ENCODE measurements at regions not wholly inside any gene's neighbourhood (a gene's known extent, or its start where the extent isn't known, plus 50 kb on each side); places are given as distances from the start of the nearest gene placed in this dataset.
"Not testable (repeated sequence)": the region's sequence is repeated elsewhere in the genome, so short reads cannot be mapped to it uniquely, and the experiment has no call there.

- POLR2A ChIA-PET; DNase-seq; H3K36me3 Mint-ChIP-seq (ENCODE audit: low read depth); H3K27ac Mint-ChIP-seq; H3K9me3 Mint-ChIP-seq; H3K4me1 Mint-ChIP-seq; H3K27me3 Mint-ChIP-seq; H3K4me3 Mint-ChIP-seq: not testable (repeated sequence)
- CTCF ChIA-PET: interaction anchor here (1.2 kb wide), 1 partner anchor 193 kb away, joined by 3 read pairs; no protein-coding TSS in a partner anchor
Measured at GRCh38 chr9:16066201-16066600, 513.4 kb downstream of the CCDC171 start.

- no peak for DNase-seq
- Mint-ChIP-seq H3K4me3 (no peak overlapping the region), H3K27ac (no peak overlapping the region), H3K9me3 (peaks cover 10% of the 10 kb centered on the region), H3K27me3 (no peaks in the 10 kb centered on the region), H3K36me3 (ENCODE audit: low read depth) (no peaks in the 10 kb centered on the region), H3K4me1 (no peaks in the 10 kb centered on the region)
- ChIA-PET CTCF (no interaction called here), POLR2A (no interaction called here)
Measured at GRCh38 chr9:16068476-16068875, 515.6 kb downstream of the CCDC171 start.

- no peaks in the 10 kb centered on the region for H3K36me3 Mint-ChIP-seq (ENCODE audit: low read depth)
- H3K4me1 Mint-ChIP-seq: no peaks in the 10 kb centered on the region
- H3K9me3 Mint-ChIP-seq: peaks cover 10% of the 10 kb centered on the region
- no peak overlapping the region for H3K4me3 Mint-ChIP-seq
- H3K27ac Mint-ChIP-seq: no peak overlapping the region
- POLR2A ChIA-PET: no interaction called here
- H3K27me3 Mint-ChIP-seq: no peaks in the 10 kb centered on the region
- no peak for DNase-seq
- CTCF ChIA-PET: no interaction called here
Measured at GRCh38 chr9:16069249-16069648, 516.4 kb downstream of the CCDC171 start.

GRCh38 chr9:16069671-16070454, 517.0 kb downstream of the CCDC171 start:
- DNase-seq: no peak
- H3K27ac Mint-ChIP-seq: no peak overlapping the region
- ChIA-PET CTCF (no interaction called here), POLR2A (no interaction called here)
- no peaks in the 10 kb centered on the region for H3K27me3 Mint-ChIP-seq
- no peak overlapping the region for H3K4me3 Mint-ChIP-seq
- no peaks in the 10 kb centered on the region for H3K4me1 Mint-ChIP-seq
- H3K36me3 Mint-ChIP-seq (ENCODE audit: low read depth): no peaks in the 10 kb centered on the region
- H3K9me3 Mint-ChIP-seq: peaks cover 10% of the 10 kb centered on the region

- no peaks in the 10 kb centered on the region for H3K36me3 Mint-ChIP-seq (ENCODE audit: low read depth)
- no peak overlapping the region for H3K27ac Mint-ChIP-seq
- H3K4me3 Mint-ChIP-seq: no peak overlapping the region
- H3K9me3 Mint-ChIP-seq: peaks cover 10% of the 10 kb centered on the region
- no peak for DNase-seq
- H3K27me3 Mint-ChIP-seq: no peaks in the 10 kb centered on the region
- CTCF ChIA-PET: no interaction called here
- no peaks in the 10 kb centered on the region for H3K4me1 Mint-ChIP-seq
- POLR2A ChIA-PET: no interaction called here
Measured at GRCh38 chr9:16070455-16071145, 517.8 kb downstream of the CCDC171 start.

GRCh38 chr9:16071400-16071799, 518.6 kb downstream of the CCDC171 start:
- ChIA-PET POLR2A (no interaction called here), CTCF (no interaction called here)
- DNase-seq: no peak
- no peak overlapping the region for H3K27ac Mint-ChIP-seq
- no peak overlapping the region for H3K4me3 Mint-ChIP-seq
- peaks cover 10% of the 10 kb centered on the region for H3K9me3 Mint-ChIP-seq
- no peaks in the 10 kb centered on the region for H3K27me3 Mint-ChIP-seq
- no peaks in the 10 kb centered on the region for H3K4me1 Mint-ChIP-seq
- no peaks in the 10 kb centered on the region for H3K36me3 Mint-ChIP-seq (ENCODE audit: low read depth)

- ChIA-PET CTCF (no interaction called here), POLR2A (no interaction called here)
- DNase-seq: no peak
- no peak overlapping the region for H3K27ac Mint-ChIP-seq
- no peaks in the 10 kb centered on the region for H3K27me3 Mint-ChIP-seq
- no peak overlapping the region for H3K4me3 Mint-ChIP-seq
- peaks cover 4% of the 10 kb centered on the region for H3K9me3 Mint-ChIP-seq
- no peaks in the 10 kb centered on the region for H3K4me1 Mint-ChIP-seq
- H3K36me3 Mint-ChIP-seq (ENCODE audit: low read depth): no peaks in the 10 kb centered on the region
Measured at GRCh38 chr9:16074963-16075362, 522.1 kb downstream of the CCDC171 start.

GRCh38 chr9:16075696-16076095, 522.9 kb downstream of the CCDC171 start:
- peaks cover 4% of the 10 kb centered on the region for H3K9me3 Mint-ChIP-seq
- no peaks in the 10 kb centered on the region for H3K4me1 Mint-ChIP-seq
- CTCF ChIA-PET: no interaction called here
- H3K27ac Mint-ChIP-seq: no peak overlapping the region
- no peaks in the 10 kb centered on the region for H3K27me3 Mint-ChIP-seq
- H3K36me3 Mint-ChIP-seq (ENCODE audit: low read depth): no peaks in the 10 kb centered on the region
- no peak overlapping the region for H3K4me3 Mint-ChIP-seq
- POLR2A ChIA-PET: no interaction called here
- no peak for DNase-seq

- DNase-seq: no peak
- no peaks in the 10 kb centered on the region for H3K27me3 Mint-ChIP-seq
- CTCF ChIA-PET: no interaction called here
- H3K36me3 Mint-ChIP-seq (ENCODE audit: low read depth): no peaks in the 10 kb centered on the region
- no peak overlapping the region for H3K27ac Mint-ChIP-seq
- H3K9me3 Mint-ChIP-seq: peaks cover 4% of the 10 kb centered on the region
- POLR2A ChIA-PET: no interaction called here
- H3K4me3 Mint-ChIP-seq: no peak overlapping the region
- H3K4me1 Mint-ChIP-seq: no peaks in the 10 kb centered on the region
Measured at GRCh38 chr9:16076511-16076910, 523.7 kb downstream of the CCDC171 start.

GRCh38 chr9:16082796-16083195, 530.0 kb downstream of the CCDC171 start:
- Mint-ChIP-seq H3K36me3 (ENCODE audit: low read depth) (no peaks in the 10 kb centered on the region), H3K27ac (no peak overlapping the region), H3K9me3 (peaks cover 3% of the 10 kb centered on the region), H3K4me3 (no peak overlapping the region), H3K4me1 (no peaks in the 10 kb centered on the region), H3K27me3 (no peaks in the 10 kb centered on the region)
- DNase-seq: no peak
- ChIA-PET POLR2A (no interaction called here), CTCF (no interaction called here)

- Mint-ChIP-seq H3K9me3 (peaks cover 3% of the 10 kb centered on the region), H3K27me3 (no peaks in the 10 kb centered on the region), H3K4me3 (no peak overlapping the region), H3K36me3 (ENCODE audit: low read depth) (no peaks in the 10 kb centered on the region), H3K4me1 (no peaks in the 10 kb centered on the region), H3K27ac (no peak overlapping the region)
- ChIA-PET CTCF (no interaction called here), POLR2A (no interaction called here)
- DNase-seq: no peak
Measured at GRCh38 chr9:16085167-16085726, 532.4 kb downstream of the CCDC171 start.

- Mint-ChIP-seq H3K27me3 (no peaks in the 10 kb centered on the region), H3K4me3 (no peak overlapping the region), H3K4me1 (no peaks in the 10 kb centered on the region), H3K9me3 (peaks cover 3% of the 10 kb centered on the region), H3K36me3 (ENCODE audit: low read depth) (no peaks in the 10 kb centered on the region), H3K27ac (no peak overlapping the region)
- DNase-seq: no peak
- POLR2A ChIA-PET: no interaction called here
- CTCF ChIA-PET: no interaction called here
Measured at GRCh38 chr9:16090907-16091629, 538.2 kb downstream of the CCDC171 start.

- ChIA-PET CTCF (no interaction called here), POLR2A (no interaction called here)
- H3K36me3 Mint-ChIP-seq (ENCODE audit: low read depth): no peaks in the 10 kb centered on the region
- peaks cover 3% of the 10 kb centered on the region for H3K9me3 Mint-ChIP-seq
- no peak overlapping the region for H3K27ac Mint-ChIP-seq
- no peaks in the 10 kb centered on the region for H3K4me1 Mint-ChIP-seq
- no peak for DNase-seq
- H3K4me3 Mint-ChIP-seq: no peak overlapping the region
- no peaks in the 10 kb centered on the region for H3K27me3 Mint-ChIP-seq
Measured at GRCh38 chr9:16092142-16093091, 539.6 kb downstream of the CCDC171 start.

Measured in activated CD4-positive, alpha-beta memory T cell treated with anti-CD3 and anti-CD28 coated beads, Interleukin-2, amount 10 ng/mL, durations not matched to agents 7 days and 5 days (primary cell).